Liver (tissue), 3 donors: ENCODE measurements at regions not wholly inside any gene's neighbourhood (a gene's known extent, or its start where the extent isn't known, plus 50 kb on each side); places are given as distances from the start of the nearest gene placed in this dataset.

ENCODE experiments used
- CTCF ChIP-seq: fragments of 150-350 bp; IDR thresholded peaks from 2 replicates; pipeline ENCODE4 v1.5.1; 2017; ENCODE audit warnings: improper control_type of control experiment, low read depth, low read length; ENCODE audit not compliant: missing input control
- RAD21 ChIP-seq, 2 donors: IDR thresholded peaks; 2 replicates each; pipeline ENCODE4 v1.6.1; 2016; ENCODE audit warnings: antibody characterized with exemption in 2 of 2, mild to moderate bottlenecking in 2 of 2
- YY1 ChIP-seq: IDR thresholded peaks from 2 replicates; pipeline ENCODE4 v1.6.1; 2016; ENCODE audit warnings: antibody characterized with exemption, mild to moderate bottlenecking
- donor health status: healthy.
- donor health status: healthy.

- no peak for TF ChIP-seq CTCF
- no peak for TF ChIP-seq RAD21 (IDR thresholded peaks at IDR 0.05)
- no peak for TF ChIP-seq YY1
Observed at GRCh38 chr7:26955516-26955915, 91.1 kb upstream of the SKAP2 start.
